ENCODE measurements at regions not wholly inside any gene's neighbourhood (a gene's known extent, or its start where the extent isn't known, plus 50 kb on each side); places are given as distances from the start of the nearest gene placed in this dataset.

GRCh38 chr6:132961610-132962009 is 147.2 kb downstream of the RPS12 start:
- TF ChIP-seq, protein P1, sequence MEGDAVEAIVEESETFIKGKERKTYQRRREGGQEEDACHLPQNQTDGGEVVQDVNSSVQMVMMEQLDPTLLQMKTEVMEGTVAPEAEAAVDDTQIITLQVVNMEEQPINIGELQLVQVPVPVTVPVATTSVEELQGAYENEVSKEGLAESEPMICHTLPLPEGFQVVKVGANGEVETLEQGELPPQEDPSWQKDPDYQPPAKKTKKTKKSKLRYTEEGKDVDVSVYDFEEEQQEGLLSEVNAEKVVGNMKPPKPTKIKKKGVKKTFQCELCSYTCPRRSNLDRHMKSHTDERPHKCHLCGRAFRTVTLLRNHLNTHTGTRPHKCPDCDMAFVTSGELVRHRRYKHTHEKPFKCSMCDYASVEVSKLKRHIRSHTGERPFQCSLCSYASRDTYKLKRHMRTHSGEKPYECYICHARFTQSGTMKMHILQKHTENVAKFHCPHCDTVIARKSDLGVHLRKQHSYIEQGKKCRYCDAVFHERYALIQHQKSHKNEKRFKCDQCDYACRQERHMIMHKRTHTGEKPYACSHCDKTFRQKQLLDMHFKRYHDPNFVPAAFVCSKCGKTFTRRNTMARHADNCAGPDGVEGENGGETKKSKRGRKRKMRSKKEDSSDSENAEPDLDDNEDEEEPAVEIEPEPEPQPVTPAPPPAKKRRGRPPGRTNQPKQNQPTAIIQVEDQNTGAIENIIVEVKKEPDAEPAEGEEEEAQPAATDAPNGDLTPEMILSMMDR (IDR thresholded peaks at IDR 0.05; ENCODE audit: low read length): peak; percentile 39; the same call in 1 of the 2 replicates
- no peak for TF ChIP-seq EZH2 (IDR thresholded peaks at IDR 0.05; ENCODE audit: borderline replicate concordance, low read length)

Data from OCI-LY1 (cell line).